Ascending aorta (tissue), 2 donors: ENCODE measurements at regions not wholly inside any gene's neighbourhood (a gene's known extent, or its start where the extent isn't known, plus 50 kb on each side); places are given as distances from the start of the nearest gene placed in this dataset.

ENCODE experiments used
- DNase-seq, 2 donors: peaks; one replicate each; pipeline ENCODE4 v3.0.0-alpha.2; 2019; ENCODE audit warnings: low spot score in 2 of 2
- H3K27ac ChIP-seq, 2 donors: fragments of 200-600 bp; sonication (generic); one replicate each; pipeline ENCODE4 v1.5.1; 2016 to 2017; ENCODE audit warnings: mild to moderate bottlenecking in 1 of 2
- H3K27me3 ChIP-seq: fragments of 200-600 bp; sonication (generic); one replicate; pipeline ENCODE4 v1.5.1; 2017
- H3K36me3 ChIP-seq, 2 donors: fragments of 200-600 bp; sonication (generic); one replicate each; pipeline ENCODE4 v1.5.1; 2016
- H3K4me1 ChIP-seq, 2 donors: fragments of 200-600 bp; sonication (generic); one replicate each; pipeline ENCODE4 v1.5.1; 2016 to 2017; ENCODE audit warnings: mild to moderate bottlenecking in 1 of 2
- H3K4me3 ChIP-seq, 2 donors: fragments of 200-600 bp; sonication (generic); one replicate each; pipeline ENCODE4 v1.5.1; 2016 to 2017; ENCODE audit warnings: mild to moderate bottlenecking in 1 of 2
- H3K9me3 ChIP-seq, 2 donors: fragments of 200-600 bp; sonication (generic); one replicate each; pipeline ENCODE4 v1.5.1; 2016
- intact Hi-C: fragments of 100-400 bp; cut with DNase I; formaldehyde crosslinking; loops from one replicate; pipeline ENCODE4 v1.15.1; 2023
- TF ChIP-seq, protein P1 (sequence below), 3 experiments: fragments of 200-600 bp in 2 of 3; fragments of 450-650 bp in 1 of 3; sonication (generic) in 2 of 3; IDR thresholded peaks; one replicate each; pipeline ENCODE4 v1.5.1; 2016 to 2019; ENCODE audit warnings: antibody characterized with exemption in 3 of 3, mild to moderate bottlenecking in 1 of 3, moderate library complexity in 1 of 3

- no peak overlapping the region for H3K4me3 ChIP-seq
- no peak for DNase-seq
- H3K36me3 ChIP-seq, result no peaks in the 10 kb centered on the region
- intact Hi-C loops, result no loop called here
- H3K4me1 ChIP-seq, result no peaks in the 10 kb centered on the region
- H3K27ac ChIP-seq, result no peak overlapping the region
- no peaks in the 10 kb centered on the region for H3K9me3 ChIP-seq
- no peaks in the 10 kb centered on the region for H3K27me3 ChIP-seq
- TF ChIP-seq, protein P1, sequence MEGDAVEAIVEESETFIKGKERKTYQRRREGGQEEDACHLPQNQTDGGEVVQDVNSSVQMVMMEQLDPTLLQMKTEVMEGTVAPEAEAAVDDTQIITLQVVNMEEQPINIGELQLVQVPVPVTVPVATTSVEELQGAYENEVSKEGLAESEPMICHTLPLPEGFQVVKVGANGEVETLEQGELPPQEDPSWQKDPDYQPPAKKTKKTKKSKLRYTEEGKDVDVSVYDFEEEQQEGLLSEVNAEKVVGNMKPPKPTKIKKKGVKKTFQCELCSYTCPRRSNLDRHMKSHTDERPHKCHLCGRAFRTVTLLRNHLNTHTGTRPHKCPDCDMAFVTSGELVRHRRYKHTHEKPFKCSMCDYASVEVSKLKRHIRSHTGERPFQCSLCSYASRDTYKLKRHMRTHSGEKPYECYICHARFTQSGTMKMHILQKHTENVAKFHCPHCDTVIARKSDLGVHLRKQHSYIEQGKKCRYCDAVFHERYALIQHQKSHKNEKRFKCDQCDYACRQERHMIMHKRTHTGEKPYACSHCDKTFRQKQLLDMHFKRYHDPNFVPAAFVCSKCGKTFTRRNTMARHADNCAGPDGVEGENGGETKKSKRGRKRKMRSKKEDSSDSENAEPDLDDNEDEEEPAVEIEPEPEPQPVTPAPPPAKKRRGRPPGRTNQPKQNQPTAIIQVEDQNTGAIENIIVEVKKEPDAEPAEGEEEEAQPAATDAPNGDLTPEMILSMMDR (IDR thresholded peaks at IDR 0.05), result no peak
Observed at GRCh38 chr2:175359710-175360109, 178.2 kb upstream of the ATP5MC3 start.

- intact Hi-C loops, result no loop called here
- no peak for DNase-seq
Observed at GRCh38 chr2:175356901-175357300, 175.4 kb upstream of the ATP5MC3 start.

DNA sequence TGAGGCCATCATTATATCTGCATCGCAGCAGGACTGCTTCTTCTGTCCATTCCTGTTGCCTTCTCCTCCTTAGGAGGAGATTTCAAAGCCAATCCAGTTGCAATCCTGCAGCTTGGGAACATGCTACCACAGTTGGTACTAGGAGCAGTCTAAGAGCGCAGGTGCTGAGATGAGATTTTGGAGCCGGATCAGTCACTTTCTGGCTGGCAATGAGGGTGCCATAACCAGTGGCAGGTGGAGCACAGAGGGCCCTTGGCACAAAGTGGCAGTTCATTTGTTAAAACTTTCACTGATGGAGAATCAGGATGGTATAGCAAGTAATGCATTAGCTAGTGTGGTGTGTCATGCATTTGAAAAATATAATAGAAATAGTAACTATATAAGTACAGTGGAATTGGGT is 173.7 kb upstream of the ATP5MC3 start:
- H3K9me3 ChIP-seq, result no peaks in the 10 kb centered on the region
- TF ChIP-seq, protein P1 (IDR thresholded peaks at IDR 0.05), result no peak
- H3K36me3 ChIP-seq, result no peaks in the 10 kb centered on the region
- no peak for DNase-seq
- H3K27me3 ChIP-seq, result no peaks in the 10 kb centered on the region
- no peaks in the 10 kb centered on the region for H3K4me1 ChIP-seq
- H3K27ac ChIP-seq, result no peak overlapping the region
- H3K4me3 ChIP-seq, result no peak overlapping the region
- intact Hi-C loops, result no loop called here

More at GRCh38 chr2:175356901-175357300, 175.4 kb upstream of the ATP5MC3 start:
- TF ChIP-seq, protein P1 (IDR thresholded peaks at IDR 0.05), result no peak
- H3K27ac ChIP-seq, result no peak overlapping the region
- H3K27me3 ChIP-seq, result no peaks in the 10 kb centered on the region
- H3K4me1 ChIP-seq, result no peaks in the 10 kb centered on the region
- H3K9me3 ChIP-seq, result no peaks in the 10 kb centered on the region
- H3K36me3 ChIP-seq, result no peaks in the 10 kb centered on the region
- no peak overlapping the region for H3K4me3 ChIP-seq

DNA sequence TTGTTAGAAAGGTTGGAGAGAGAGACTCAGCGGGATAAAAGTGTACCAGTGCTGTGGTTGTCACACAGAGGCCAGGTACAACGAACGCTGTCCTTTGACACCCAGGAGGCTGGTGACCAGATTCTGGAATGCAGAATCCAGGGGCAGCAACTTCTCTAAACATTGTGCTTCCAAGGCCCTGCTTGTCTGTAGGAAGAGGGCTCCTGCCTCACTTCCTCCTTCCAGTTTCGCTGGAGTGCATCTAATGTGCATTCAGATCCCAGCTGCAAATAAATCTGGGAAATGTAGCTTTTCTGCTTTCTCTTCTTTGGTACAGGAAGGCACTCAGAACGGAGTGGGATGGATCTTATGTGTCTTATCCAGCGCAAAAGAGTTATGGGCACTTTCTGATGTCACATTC is 171.8 kb upstream of the ATP5MC3 start:
- Histone ChIP-seq H3K36me3 (no peaks in the 10 kb centered on the region), H3K27ac (no peak overlapping the region), H3K4me3 (no peak overlapping the region), H3K4me1 (no peaks in the 10 kb centered on the region), H3K9me3 (no peaks in the 10 kb centered on the region), H3K27me3 (no peaks in the 10 kb centered on the region)
- intact Hi-C loops, result no loop called here
- TF ChIP-seq, protein P1 (IDR thresholded peaks at IDR 0.05), result no peak
- no peak for DNase-seq

DNA sequence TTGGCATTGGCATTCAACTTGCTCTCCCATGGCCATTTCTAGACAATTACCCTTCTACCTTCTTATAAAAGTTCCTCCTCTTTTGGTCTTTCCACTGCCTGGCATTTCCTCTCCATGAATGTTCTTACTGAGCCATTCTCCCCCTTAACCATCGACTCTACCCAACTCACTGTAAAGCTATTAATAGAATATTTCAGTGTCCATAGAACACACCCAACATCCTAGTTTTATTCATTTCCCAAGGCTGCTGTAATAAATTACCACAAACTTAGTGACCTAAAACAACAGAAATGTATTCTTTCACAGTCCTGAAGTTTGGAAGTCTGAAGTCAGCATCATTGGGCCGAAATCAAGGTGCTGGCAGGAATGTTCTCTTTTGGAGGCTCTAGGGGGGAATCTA is 170.0 kb upstream of the ATP5MC3 start:
- no peaks in the 10 kb centered on the region for H3K36me3 ChIP-seq
- TF ChIP-seq, protein P1 (IDR thresholded peaks at IDR 0.05), result no peak
- intact Hi-C loops, result no loop called here

DNA sequence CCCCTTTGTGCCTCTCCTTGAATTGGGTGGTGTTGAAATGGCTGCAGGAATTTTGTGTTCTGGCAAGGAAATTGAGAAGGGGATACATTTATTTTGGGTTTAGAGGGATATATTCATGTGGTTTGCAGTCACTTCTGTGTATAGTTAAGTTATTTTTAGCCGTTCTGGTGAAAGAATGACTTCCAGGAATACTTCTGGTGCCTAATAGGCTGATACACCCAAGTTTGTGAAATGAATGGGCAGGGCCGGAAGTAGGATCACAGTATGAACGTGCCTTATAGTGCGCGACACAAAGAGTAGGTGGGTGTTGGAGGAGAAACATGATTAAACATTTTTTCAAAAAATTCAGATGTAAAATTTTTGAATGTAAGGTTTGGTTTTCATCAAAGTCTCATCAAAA is 168.6 kb upstream of the ATP5MC3 start:
- TF ChIP-seq, protein P1 (IDR thresholded peaks at IDR 0.05), result no peak
- no peak overlapping the region for H3K4me3 ChIP-seq
- no peaks in the 10 kb centered on the region for H3K36me3 ChIP-seq
- DNase-seq, result no peak
- H3K27ac ChIP-seq, result no peak overlapping the region
- no peaks in the 10 kb centered on the region for H3K4me1 ChIP-seq
- intact Hi-C loops, result no loop called here
- no peaks in the 10 kb centered on the region for H3K27me3 ChIP-seq
- H3K9me3 ChIP-seq, result no peaks in the 10 kb centered on the region

More for the DNA sequence above, 170.0 kb upstream of the ATP5MC3 start:
- Histone ChIP-seq H3K4me3 (no peak overlapping the region), H3K9me3 (no peaks in the 10 kb centered on the region), H3K27ac (no peak overlapping the region), H3K27me3 (no peaks in the 10 kb centered on the region), H3K4me1 (no peaks in the 10 kb centered on the region)
- DNase-seq, result no peak
